SH-SY5Y (cell line): ENCODE measurements at regions not wholly inside any gene's neighbourhood (a gene's known extent, or its start where the extent isn't known, plus 50 kb on each side); places are given as distances from the start of the nearest gene placed in this dataset.

ENCODE experiments used
- GATA2 ChIP-seq: IDR thresholded peaks from 2 replicates; pipeline ENCODE4 v1.6.1; 2011; ENCODE audit warnings: mild to moderate bottlenecking, low read depth, low read length
- GATA3 ChIP-seq: IDR thresholded peaks from 2 replicates; pipeline ENCODE4 v1.6.1; 2011; ENCODE audit warnings: low read depth, mild to moderate bottlenecking, low read length, moderate library complexity

DNA sequence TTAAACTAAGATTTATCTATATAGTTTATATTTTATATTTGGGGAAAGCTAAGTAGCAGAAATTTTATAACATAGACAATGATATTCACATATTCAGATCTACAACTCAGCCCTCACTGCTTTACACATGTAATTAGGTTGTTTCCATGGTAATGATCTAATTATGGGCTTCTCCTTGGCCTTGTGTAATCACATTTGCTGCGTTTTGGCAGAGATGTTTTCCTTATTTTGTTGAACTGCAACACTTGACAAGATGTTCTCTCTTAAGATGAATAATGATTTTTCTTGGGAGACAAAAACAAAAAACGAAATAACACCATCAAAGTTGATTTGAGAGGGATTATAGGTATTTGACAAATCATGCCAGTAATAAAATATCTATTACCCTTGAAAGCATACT lies 635.6 kb upstream of the TBL1XR1 start:
- no peak for TF ChIP-seq GATA2
- no peak for TF ChIP-seq GATA3
